KBM-7 (cell line): ENCODE measurements at regions not wholly inside any gene's neighbourhood (a gene's known extent, or its start where the extent isn't known, plus 50 kb on each side); places are given as distances from the start of the nearest gene placed in this dataset.
"Not testable (repeated sequence)": the region's sequence is repeated elsewhere in the genome, so short reads cannot be mapped to it uniquely, and the experiment has no call there.

Experiments used
- DNase-seq: peaks from one replicate; pipeline ENCODE4 v3.0.0-alpha.2; 2015
- in situ Hi-C: fragments of 300-500 bp; cut with MboI; formaldehyde crosslinking; loops from 2 replicates; pipeline ENCODE4 v1.14.3; 2020; ENCODE audit warnings: low sequenced_read_pairs, low pct_unique_long_range_greater_than_20kb, mixed read lengths

GRCh38 chr12:116377194-116377571 lies 99.7 kb upstream of the MED13L start:
- in situ Hi-C loops: not testable (repeated sequence)

DNA sequence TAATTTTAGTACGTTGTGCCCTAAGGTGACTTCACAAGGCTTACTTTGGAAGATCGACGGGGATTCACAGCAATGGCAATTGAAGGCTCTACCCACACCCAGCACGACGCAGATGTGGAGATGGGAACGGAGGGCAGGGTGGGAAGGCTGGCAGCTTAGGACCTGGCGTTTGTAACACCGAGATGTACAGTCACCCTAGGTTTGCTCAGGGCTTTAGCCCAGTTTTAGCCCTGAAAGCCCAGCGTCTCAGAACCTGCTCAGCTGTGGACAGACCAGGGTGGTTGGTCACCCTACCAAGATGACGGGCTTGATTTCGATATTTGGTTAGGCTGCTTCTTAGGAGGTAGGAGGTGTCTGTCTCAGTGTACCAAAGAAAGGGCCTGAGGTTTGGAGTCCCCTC lies 100.5 kb upstream of the MED13L start:
- DNase-seq: no peak
- in situ Hi-C loops: no loop called here

More at GRCh38 chr12:116377194-116377571, 99.7 kb upstream of the MED13L start:
- not testable (repeated sequence) for DNase-seq

DNA sequence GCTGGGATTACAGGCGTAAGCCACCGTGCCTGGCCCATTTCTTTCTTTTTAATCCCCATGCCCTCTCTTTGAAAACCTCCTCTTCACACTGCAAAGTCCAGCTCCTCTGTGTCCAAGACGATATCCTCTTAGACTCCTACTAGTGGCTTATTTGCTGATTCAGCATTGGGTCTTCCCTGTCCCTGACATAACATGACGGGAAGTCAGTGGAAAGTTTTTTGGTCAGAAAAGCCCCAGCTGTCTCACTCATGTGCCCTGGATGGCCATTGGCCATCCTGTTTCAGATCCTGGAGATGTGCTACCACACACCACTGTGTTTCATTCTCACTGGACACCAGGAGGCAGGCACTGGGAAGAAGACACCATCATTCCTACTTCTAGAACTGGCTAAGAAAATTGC lies 102.6 kb upstream of the MED13L start:
- no peak for DNase-seq
- in situ Hi-C loops: no loop called here

GRCh38 chr12:116380740-116381139 lies 103.2 kb upstream of the MED13L start:
- in situ Hi-C loops, DNase-seq: not testable (repeated sequence)

DNA sequence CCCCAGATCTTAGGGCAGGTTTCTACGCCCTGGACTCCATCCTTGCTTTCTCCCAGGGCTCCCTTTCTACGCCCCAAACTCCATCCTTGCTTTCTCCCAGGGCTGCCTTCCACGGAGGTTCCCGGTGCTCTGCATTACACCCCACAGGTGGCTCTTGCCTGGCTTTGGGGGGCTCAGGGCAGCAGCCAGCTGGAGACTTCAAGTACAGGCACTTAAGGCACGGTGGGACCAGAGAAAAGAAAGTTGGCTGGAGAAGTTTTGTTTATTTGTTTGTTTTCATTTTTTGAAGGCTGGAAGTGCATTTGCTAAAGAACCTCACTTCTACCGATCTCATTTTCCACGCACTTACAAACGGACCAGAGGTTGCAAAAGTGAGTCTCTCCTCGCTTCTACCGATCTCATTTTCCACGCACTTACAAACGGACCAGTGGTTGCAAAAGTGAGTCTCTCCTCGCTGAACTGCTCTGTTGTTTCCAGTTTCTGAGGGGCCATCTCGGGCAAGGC lies 103.8 kb upstream of the MED13L start:
- in situ Hi-C loops: no loop called here
- no peak for DNase-seq

GRCh38 chr12:116381744-116382685 lies 104.5 kb upstream of the MED13L start:
- in situ Hi-C loops: no loop called here
- DNase-seq: no peak

- in situ Hi-C loops: no loop called here
- DNase-seq: no peak
These were observed 105.4 kb upstream of the MED13L start for GRCh38 chr12:116382686-116383530.

DNA sequence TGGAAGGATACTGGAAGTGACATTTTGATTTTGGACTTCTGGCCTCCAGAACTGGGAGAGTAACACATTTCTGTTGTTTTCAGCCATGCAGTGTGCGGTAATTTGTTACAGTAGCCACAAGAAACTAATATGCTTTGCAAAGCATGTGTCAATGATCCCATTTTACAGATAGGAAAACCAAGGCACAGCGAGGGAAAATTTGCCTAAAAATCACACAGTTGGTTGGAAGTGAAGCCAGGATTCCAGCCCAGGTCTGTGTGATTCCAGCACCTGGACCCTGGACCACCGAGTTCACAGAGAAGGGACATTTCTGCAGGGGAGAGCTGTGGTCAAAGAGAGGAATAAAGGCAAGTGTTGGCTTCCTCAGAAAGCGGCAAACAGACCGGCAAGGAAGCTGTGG lies 106.7 kb upstream of the MED13L start:
- no peak for DNase-seq
- in situ Hi-C loops: no loop called here

- in situ Hi-C loops: no loop called here
These were observed 107.4 kb upstream of the MED13L start for GRCh38 chr12:116384691-116385485.

GRCh38 chr12:116385486-116386217 lies 108.2 kb upstream of the MED13L start:
- in situ Hi-C loops: no loop called here
- peak; percentile 69 for DNase-seq

More at GRCh38 chr12:116384691-116385485, 107.4 kb upstream of the MED13L start:
- DNase-seq: peak; percentile 89

GRCh38 chr12:116389326-116389725 lies 111.8 kb upstream of the MED13L start:
- DNase-seq: no peak
- in situ Hi-C loops: no loop called here

- DNase-seq: no peak
- in situ Hi-C loops: no loop called here
These were observed 112.5 kb upstream of the MED13L start for GRCh38 chr12:116389990-116390389.

GRCh38 chr12:116390401-116391335 lies 113.2 kb upstream of the MED13L start:
- in situ Hi-C loops: no loop called here
- no peak for DNase-seq

DNA sequence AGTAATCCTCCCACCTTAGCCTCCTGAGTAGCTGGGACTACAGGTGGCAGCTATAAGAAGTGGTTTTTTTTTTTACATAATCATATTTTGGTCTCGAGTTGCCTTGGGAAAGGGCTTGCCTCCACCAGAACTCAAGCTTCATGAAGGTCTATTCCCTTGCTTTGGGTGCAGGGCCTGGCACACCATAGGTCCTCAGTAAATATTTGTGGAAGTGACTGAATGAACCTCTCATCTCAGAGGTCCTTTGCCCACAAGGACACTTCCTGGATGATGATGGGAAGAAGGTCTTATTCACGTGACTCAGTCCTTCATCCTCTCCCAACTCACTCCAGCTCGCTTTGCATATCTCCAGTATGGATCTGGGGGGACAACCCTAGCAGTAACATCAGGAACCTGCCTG lies 114.0 kb upstream of the MED13L start:
- in situ Hi-C loops: no loop called here
- no peak for DNase-seq

DNA sequence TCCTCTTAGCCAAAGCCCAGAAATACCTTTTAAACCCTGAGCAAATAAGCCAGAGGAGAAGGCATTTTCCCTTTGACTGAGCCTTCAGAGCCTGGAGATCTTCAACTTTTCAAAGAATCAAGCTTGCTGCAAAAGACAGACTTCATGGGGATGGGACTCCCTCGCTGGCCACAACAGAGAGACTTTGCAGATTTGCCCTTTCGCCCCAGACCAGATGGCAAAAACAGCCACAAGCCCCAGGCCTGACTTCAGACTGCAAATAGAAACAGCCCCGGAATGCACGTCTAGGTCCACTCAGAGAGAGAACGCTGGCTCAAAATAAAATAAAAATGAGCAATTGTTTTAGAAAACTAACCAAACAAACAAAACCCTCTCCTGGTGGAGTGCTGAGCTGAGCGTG lies 114.6 kb upstream of the MED13L start:
- in situ Hi-C loops: no loop called here
- no peak for DNase-seq

GRCh38 chr12:116393255-116393654 lies 115.8 kb upstream of the MED13L start:
- DNase-seq: no peak
- in situ Hi-C loops: no loop called here

- peak; percentile 60 for DNase-seq
- in situ Hi-C loops: no loop called here
These were observed 116.6 kb upstream of the MED13L start for GRCh38 chr12:116393859-116394650.
